Body of pancreas (tissue), 4 donors: ENCODE measurements at regions not wholly inside any gene's neighbourhood (a gene's known extent, or its start where the extent isn't known, plus 50 kb on each side); places are given as distances from the start of the nearest gene placed in this dataset.
A peak's percentile ranks its signal among the peaks of the same experiment; 100 is the strongest.
"Not testable (repeated sequence)": the region's sequence is repeated elsewhere in the genome, so short reads cannot be mapped to it uniquely, and the experiment has no call there.

Source experiments
- ATAC-seq: fragments of 150-250 bp; one replicate; pipeline ENCODE4 v1.9.1; 2016
- DNase-seq, 4 donors: peaks; one replicate each; pipeline ENCODE4 v3.0.0-alpha.2; 2019
- H3K27ac ChIP-seq, 4 donors: fragments of 200-600 bp; sonication (generic); 1 replicate in 3 of 4; 2 replicates in 1 of 4; pipeline versions ENCODE4 v1.5.1 to v1.6.1; 2016 to 2019; ENCODE audit warnings: mild to moderate bottlenecking in 1 of 4, mixed read lengths in 1 of 4, moderate library complexity in 1 of 4
- H3K27me3 ChIP-seq, 2 donors: fragments of 200-600 bp; sonication (generic); one replicate each; pipeline ENCODE4 v1.6.0; 2016; ENCODE audit warnings: mild to moderate bottlenecking in 1 of 2
- H3K36me3 ChIP-seq, 2 donors: fragments of 200-600 bp; sonication (generic); replicated peaks in 1 of 2; 2 replicates each; pipeline ENCODE4 v1.5.1; 2016; ENCODE audit warnings: low read depth in 2 of 2; ENCODE audit not compliant: insufficient read depth in 1 of 2
- H3K4me1 ChIP-seq: fragments of 200-600 bp; sonication (generic); one replicate; pipeline ENCODE4 v1.6.0; 2016
- H3K4me3 ChIP-seq, 2 donors: fragments of 200-600 bp; sonication (generic); 1 replicate in 1 of 2; 2 replicates in 1 of 2; pipeline ENCODE4 v1.5.1; 2016 to 2019
- H3K9me3 ChIP-seq, 3 donors: fragments of 200-600 bp; sonication (generic); 1 replicate in 2 of 3; 2 replicates in 1 of 3; pipeline ENCODE4 v1.5.1; 2016
- CTCF ChIP-seq, 7 experiments: fragments of 450-650 bp in 4 of 7; fragments of 200-600 bp in 3 of 7; sonication (generic) in 3 of 7; IDR thresholded peaks; one replicate each; pipeline ENCODE4 v1.5.1; 2016 to 2019; ENCODE audit warnings: antibody characterized with exemption in 7 of 7
- POLR2A ChIP-seq, 3 donors: fragments of 450-650 bp; IDR thresholded peaks; one replicate each; pipeline ENCODE4 v1.6.1; 2016; ENCODE audit warnings: antibody characterized with exemption in 3 of 3, mild to moderate bottlenecking in 2 of 3
- WGBS, 2 donors: methylation state at CpG; one replicate each; pipeline ENCODE4 v1.1.5; 2017; 5-methylcytosine and 5-hydroxymethylcytosine counted together
- intact Hi-C: fragments of 100-400 bp; cut with DNase I; formaldehyde crosslinking; loops from one replicate; pipeline ENCODE4 v1.15.1; 2023

- intact Hi-C loops: no loop called here
Measured at GRCh38 chr15:20367093-20367492, 174.5 kb downstream of the GOLGA6L6 start.

GRCh38 chr15:20363591-20363990 lies 178.0 kb downstream of the GOLGA6L6 start:
- H3K27me3 ChIP-seq, DNase-seq, H3K9me3 ChIP-seq, intact Hi-C loops, H3K27ac ChIP-seq, ATAC-seq, H3K4me3 ChIP-seq, H3K4me1 ChIP-seq, H3K36me3 ChIP-seq: not testable (repeated sequence)
- WGBS, 2 donors: 50 to 52% methylated on average over 5 of the region's 5 CpGs

More at GRCh38 chr15:20367093-20367492, 174.5 kb downstream of the GOLGA6L6 start:
- Histone ChIP-seq H3K36me3 (no peaks in the 10 kb centered on the region), H3K4me3 (no peak overlapping the region), H3K27ac (no peak overlapping the region), H3K9me3 (no peaks in the 10 kb centered on the region), H3K4me1 (no peaks in the 10 kb centered on the region), H3K27me3 (no peaks in the 10 kb centered on the region)
- no peak for DNase-seq
- no peak for ATAC-seq
- TF ChIP-seq POLR2A (IDR thresholded peaks at IDR 0.05): no peak
- TF ChIP-seq CTCF (IDR thresholded peaks at IDR 0.05): no peak
- 29 to 39% methylated on average over 2 of the region's 2 CpGs for WGBS, 2 donors

GRCh38 chr15:20361091-20361490 lies 180.5 kb downstream of the GOLGA6L6 start:
- Histone ChIP-seq H3K27me3 (peaks cover 0 to 4% of the 10 kb centered on the region in 2 donors), H3K36me3 (no peaks in the 10 kb centered on the region), H3K4me3 (no peak overlapping the region), H3K27ac (no peak overlapping the region), H3K4me1 (no peaks in the 10 kb centered on the region), H3K9me3 (no peaks in the 10 kb centered on the region)
- TF ChIP-seq CTCF (IDR thresholded peaks at IDR 0.05) (no peak), POLR2A (IDR thresholded peaks at IDR 0.05) (no peak)
- no peak for ATAC-seq
- intact Hi-C loops: no loop called here
- no peak for DNase-seq

GRCh38 chr15:20358779-20359414 lies 182.7 kb downstream of the GOLGA6L6 start:
- Histone ChIP-seq H3K4me1 (no peaks in the 10 kb centered on the region), H3K27me3 (peaks cover 0 to 4% of the 10 kb centered on the region in 2 donors), H3K4me3 (no peak overlapping the region), H3K27ac (no peak overlapping the region), H3K36me3 (no peaks in the 10 kb centered on the region), H3K9me3 (no peaks in the 10 kb centered on the region)
- no peak for ATAC-seq
- intact Hi-C loops: loop anchor here (10.0 kb wide), 1 partner anchor 1866 kb away; no protein-coding TSS in a partner anchor
- no peak for DNase-seq
- 59 to 60% methylated on average over 17 of the region's 17 CpGs for WGBS, 2 donors
- no peak for TF ChIP-seq POLR2A (IDR thresholded peaks at IDR 0.05)
- TF ChIP-seq CTCF (IDR thresholded peaks at IDR 0.05): no peak

GRCh38 chr15:20358066-20358778 lies 183.4 kb downstream of the GOLGA6L6 start:
- peaks cover 0 to 4% of the 10 kb centered on the region in 2 donors for H3K27me3 ChIP-seq
- no peak overlapping the region for H3K27ac ChIP-seq
- H3K9me3 ChIP-seq: no peaks in the 10 kb centered on the region
- no peaks in the 10 kb centered on the region for H3K4me1 ChIP-seq
- no peak overlapping the region for H3K4me3 ChIP-seq
- no peak for TF ChIP-seq POLR2A (IDR thresholded peaks at IDR 0.05)
- no peak for TF ChIP-seq CTCF (IDR thresholded peaks at IDR 0.05)
- WGBS, 2 donors: 57 to 70% methylated on average over 21 to 28 of the region's 28 CpGs
- no peaks in the 10 kb centered on the region for H3K36me3 ChIP-seq
- peak in 2 of 4 donors; percentile 10 to 14 for DNase-seq
- intact Hi-C loops: loop anchor here (10.0 kb wide), 1 partner anchor 1867 kb away; no protein-coding TSS in a partner anchor
- no peak for ATAC-seq
